ENCODE measurements at regions not wholly inside any gene's neighbourhood (a gene's known extent, or its start where the extent isn't known, plus 50 kb on each side); places are given as distances from the start of the nearest gene placed in this dataset.
"Not testable (repeated sequence)": the region's sequence is repeated elsewhere in the genome, so short reads cannot be mapped to it uniquely, and the experiment has no call there.

- DNase-seq = no peak
These were observed 294.1 kb upstream of the TNC start for GRCh38 chr9:115411993-115412452.

GRCh38 chr9:115412656-115413055 lies 294.7 kb upstream of the TNC start:
- no peak for DNase-seq

GRCh38 chr9:115413304-115413703 lies 295.3 kb upstream of the TNC start:
- DNase-seq = no peak

- DNase-seq = no peak
These were observed 295.9 kb upstream of the TNC start for GRCh38 chr9:115413766-115414382.

- no peak for DNase-seq
These were observed 296.6 kb upstream of the TNC start for GRCh38 chr9:115414561-115414960.

GRCh38 chr9:115415450-115415849 lies 297.5 kb upstream of the TNC start:
- DNase-seq = no peak

- no peak for DNase-seq
These were observed 298.3 kb upstream of the TNC start for GRCh38 chr9:115416299-115416698.

GRCh38 chr9:115418181-115418580 lies 300.2 kb upstream of the TNC start:
- DNase-seq = not testable (repeated sequence)

- no peak for DNase-seq
These were observed 305.0 kb upstream of the TNC start for GRCh38 chr9:115422932-115423440.

GRCh38 chr9:115423646-115424045 lies 305.7 kb upstream of the TNC start:
- no peak for DNase-seq

GRCh38 chr9:115425601-115426000 lies 307.6 kb upstream of the TNC start:
- DNase-seq = no peak

- DNase-seq = no peak
These were observed 319.5 kb upstream of the TNC start for GRCh38 chr9:115437418-115437817.

GRCh38 chr9:115439641-115440040 lies 321.7 kb upstream of the TNC start:
- DNase-seq = no peak

GRCh38 chr9:115442054-115442453 lies 324.1 kb upstream of the TNC start:
- no peak for DNase-seq

GRCh38 chr9:115443890-115444289 lies 325.9 kb upstream of the TNC start:
- DNase-seq = no peak

- DNase-seq = no peak
These were observed 327.0 kb upstream of the TNC start for GRCh38 chr9:115444959-115445358.

- no peak for DNase-seq
These were observed 327.7 kb upstream of the TNC start for GRCh38 chr9:115445655-115446054.

- DNase-seq = no peak
These were observed 338.6 kb upstream of the TNC start for GRCh38 chr9:115456515-115456914.

GRCh38 chr9:115461280-115461679 lies 343.3 kb upstream of the TNC start:
- DNase-seq = no peak

GRCh38 chr9:115462623-115463022 lies 344.7 kb upstream of the TNC start:
- DNase-seq = no peak

GRCh38 chr9:115466756-115467155 lies 348.8 kb upstream of the TNC start:
- no peak for DNase-seq

GRCh38 chr9:115469841-115470240 lies 351.9 kb upstream of the TNC start:
- no peak for DNase-seq

- not testable (repeated sequence) for DNase-seq
These were observed 355.1 kb upstream of the TNC start for GRCh38 chr9:115473032-115473431.

- DNase-seq = no peak
These were observed 363.8 kb upstream of the TNC start for GRCh38 chr9:115481769-115482168.

- DNase-seq = no peak
These were observed 364.8 kb upstream of the TNC start for GRCh38 chr9:115482747-115483146.
